DND-41 (cell line): ENCODE measurements at regions not wholly inside any gene's neighbourhood (a gene's known extent, or its start where the extent isn't known, plus 50 kb on each side); places are given as distances from the start of the nearest gene placed in this dataset.

ENCODE experiments used
- CTCF ChIP-seq: IDR thresholded peaks from 2 replicates; pipeline ENCODE4 v1.5.1; 2012; ENCODE audit warnings: borderline replicate concordance, low read length, moderate library complexity, mild to moderate bottlenecking; ENCODE audit not compliant: poor library complexity, severe bottlenecking; ENCODE audit errors: extremely low read depth
- EZH2 ChIP-seq: IDR thresholded peaks from 3 replicates; pipeline ENCODE4 v1.6.1; 2012; ENCODE audit warnings: borderline replicate concordance, low read depth, mild to moderate bottlenecking, moderate library complexity, low read length, inconsistent platforms; ENCODE audit not compliant: severe bottlenecking

DNA sequence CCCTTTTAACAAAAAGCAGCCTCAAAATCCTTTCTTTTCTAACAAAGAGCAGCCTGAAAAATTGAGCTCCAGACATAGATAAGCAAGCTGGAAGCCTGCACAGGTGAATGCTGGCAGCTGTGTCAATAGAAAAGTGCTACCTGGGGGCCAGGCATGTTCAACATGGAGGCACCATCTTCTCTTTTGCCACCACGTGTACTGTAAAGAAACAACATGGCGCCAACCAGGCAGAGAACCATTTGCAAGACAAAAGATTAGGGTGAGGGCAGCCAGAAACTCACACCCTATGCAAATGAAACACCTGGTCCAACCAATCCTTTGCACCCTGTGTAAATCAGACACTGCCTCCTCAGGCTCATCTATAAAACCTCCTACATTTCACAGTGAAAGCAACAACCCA is 96.0 kb downstream of the ACTL7B start:
- no peak for TF ChIP-seq CTCF
- no peak for TF ChIP-seq EZH2
